Effector CD4-positive, alpha-beta T cell (primary cell): ENCODE measurements at regions not wholly inside any gene's neighbourhood (a gene's known extent, or its start where the extent isn't known, plus 50 kb on each side); places are given as distances from the start of the nearest gene placed in this dataset.
"Not testable (repeated sequence)": the region's sequence is repeated elsewhere in the genome, so short reads cannot be mapped to it uniquely, and the experiment has no call there.

ENCODE experiments used
- DNase-seq: peaks from one replicate; pipeline ENCODE4 v3.0.0-alpha.2; 2020

GRCh38 chr6:90463359-90463758 lies 123.5 kb downstream of the MAP3K7 start:
- DNase-seq: no peak

- no peak for DNase-seq
These were observed 124.8 kb downstream of the MAP3K7 start for GRCh38 chr6:90462102-90462501.

- DNase-seq: no peak
These were observed 125.5 kb downstream of the MAP3K7 start for GRCh38 chr6:90461383-90461782.

GRCh38 chr6:90460051-90460450 lies 126.8 kb downstream of the MAP3K7 start:
- no peak for DNase-seq

GRCh38 chr6:90459225-90459758 lies 127.6 kb downstream of the MAP3K7 start:
- DNase-seq: no peak

- peak; percentile 42 for DNase-seq
These were observed 128.3 kb downstream of the MAP3K7 start for GRCh38 chr6:90458353-90459224.

- no peak for DNase-seq
These were observed 129.0 kb downstream of the MAP3K7 start for GRCh38 chr6:90457867-90458259.

GRCh38 chr6:90456997-90457866 lies 129.6 kb downstream of the MAP3K7 start:
- DNase-seq: not testable (repeated sequence)

- no peak for DNase-seq
These were observed 130.9 kb downstream of the MAP3K7 start for GRCh38 chr6:90456001-90456400.

- no peak for DNase-seq
These were observed 131.9 kb downstream of the MAP3K7 start for GRCh38 chr6:90454836-90455427.

GRCh38 chr6:90450268-90450953 lies 136.5 kb downstream of the MAP3K7 start:
- DNase-seq: no peak

- no peak for DNase-seq
These were observed 137.6 kb downstream of the MAP3K7 start for GRCh38 chr6:90449311-90449710.

GRCh38 chr6:90448836-90449235 lies 138.0 kb downstream of the MAP3K7 start:
- no peak for DNase-seq

- DNase-seq: no peak
These were observed 140.7 kb downstream of the MAP3K7 start for GRCh38 chr6:90446164-90446563.

- no peak for DNase-seq
These were observed 141.3 kb downstream of the MAP3K7 start for GRCh38 chr6:90445533-90446108.

- DNase-seq: no peak
These were observed 142.6 kb downstream of the MAP3K7 start for GRCh38 chr6:90444160-90444714.

GRCh38 chr6:90442366-90442765 lies 144.5 kb downstream of the MAP3K7 start:
- DNase-seq: no peak

GRCh38 chr6:90440586-90441283 lies 144.1 kb upstream of the BACH2 start:
- no peak for DNase-seq

GRCh38 chr6:90439586-90439985 lies 142.9 kb upstream of the BACH2 start:
- no peak for DNase-seq

GRCh38 chr6:90436403-90436802 lies 139.8 kb upstream of the BACH2 start:
- no peak for DNase-seq
